ENCODE measurements at regions not wholly inside any gene's neighbourhood (a gene's known extent, or its start where the extent isn't known, plus 50 kb on each side); places are given as distances from the start of the nearest gene placed in this dataset.
"Not testable (repeated sequence)": the region's sequence is repeated elsewhere in the genome, so short reads cannot be mapped to it uniquely, and the experiment has no call there.

GRCh38 chr6:57708061-57708460 lies 390.6 kb downstream of the PRIM2 start:
- not testable (repeated sequence) for DNase-seq (ENCODE audit: low spot score)

- not testable (repeated sequence) for DNase-seq (ENCODE audit: low spot score)
Observed at GRCh38 chr6:57722546-57722945, 405.1 kb downstream of the PRIM2 start.

DNA sequence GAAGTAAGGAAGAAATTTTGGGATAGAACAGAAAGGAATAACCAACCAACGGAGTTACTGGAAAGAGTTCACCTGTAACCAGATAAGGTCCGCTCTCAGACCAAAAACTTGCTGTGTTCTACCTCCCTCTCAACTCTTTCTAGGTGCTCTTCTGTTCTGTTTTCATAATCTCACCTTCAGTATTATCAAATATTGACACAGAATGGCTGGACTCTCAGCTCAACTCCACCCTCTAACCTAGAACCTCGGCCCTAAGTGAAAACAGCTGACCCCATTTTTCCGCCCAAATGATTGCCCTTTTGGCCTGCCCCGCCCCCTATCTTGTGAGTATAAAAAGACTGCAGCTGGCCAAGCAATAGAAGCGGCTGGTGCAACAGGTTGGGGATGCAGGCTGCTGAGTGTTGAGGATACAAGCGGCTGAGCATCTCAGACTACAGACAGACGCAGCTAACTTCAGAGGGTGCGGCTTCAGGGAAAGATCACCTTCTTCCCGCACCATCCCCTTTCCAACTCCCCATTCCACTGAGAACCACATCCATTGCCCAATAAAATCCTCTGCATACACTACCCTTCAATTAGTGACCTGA lies 406.5 kb downstream of the PRIM2 start:
- not testable (repeated sequence) for DNase-seq (ENCODE audit: low spot score)

DNA sequence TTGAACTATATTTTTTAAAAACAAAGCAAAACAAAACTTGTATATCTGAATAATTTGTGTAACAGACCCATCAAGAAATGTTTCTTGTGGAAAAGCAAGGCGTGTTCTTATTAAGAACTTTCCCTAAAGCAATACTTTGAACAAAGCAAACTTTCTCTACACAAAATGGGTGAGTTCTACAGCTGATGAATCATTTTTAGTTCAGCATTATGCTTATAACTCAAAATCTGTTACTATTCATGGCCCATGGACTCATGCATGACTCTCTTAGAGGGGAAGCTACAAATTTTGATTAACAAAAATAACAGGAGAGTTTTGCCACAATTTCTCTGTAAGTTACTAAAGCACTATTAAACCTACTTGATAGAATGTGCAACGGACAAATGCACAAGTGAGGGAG lies 412.0 kb downstream of the PRIM2 start:
- not testable (repeated sequence) for DNase-seq (ENCODE audit: low spot score)

- DNase-seq (ENCODE audit: low spot score): not testable (repeated sequence)
Observed at GRCh38 chr6:57730726-57731125, 413.3 kb downstream of the PRIM2 start.

GRCh38 chr6:57747716-57748115 lies 430.3 kb downstream of the PRIM2 start:
- not testable (repeated sequence) for DNase-seq (ENCODE audit: low spot score)

- DNase-seq (ENCODE audit: low spot score): not testable (repeated sequence)
Observed at GRCh38 chr6:57759850-57760249, 442.4 kb downstream of the PRIM2 start.

GRCh38 chr6:57792720-57793397 lies 475.4 kb downstream of the PRIM2 start:
- DNase-seq (ENCODE audit: low spot score): not testable (repeated sequence)

GRCh38 chr6:57793398-57793762 lies 475.9 kb downstream of the PRIM2 start:
- DNase-seq (ENCODE audit: low spot score): not testable (repeated sequence)

- DNase-seq (ENCODE audit: low spot score): not testable (repeated sequence)
Observed at GRCh38 chr6:57799703-57800479, 482.5 kb downstream of the PRIM2 start.

GRCh38 chr6:57808581-57808980 lies 491.2 kb downstream of the PRIM2 start:
- DNase-seq (ENCODE audit: low spot score): not testable (repeated sequence)

GRCh38 chr6:57809454-57809853 lies 492.0 kb downstream of the PRIM2 start:
- not testable (repeated sequence) for DNase-seq (ENCODE audit: low spot score)

GRCh38 chr6:57813271-57814075 lies 496.0 kb downstream of the PRIM2 start:
- DNase-seq (ENCODE audit: low spot score): not testable (repeated sequence)

DNA sequence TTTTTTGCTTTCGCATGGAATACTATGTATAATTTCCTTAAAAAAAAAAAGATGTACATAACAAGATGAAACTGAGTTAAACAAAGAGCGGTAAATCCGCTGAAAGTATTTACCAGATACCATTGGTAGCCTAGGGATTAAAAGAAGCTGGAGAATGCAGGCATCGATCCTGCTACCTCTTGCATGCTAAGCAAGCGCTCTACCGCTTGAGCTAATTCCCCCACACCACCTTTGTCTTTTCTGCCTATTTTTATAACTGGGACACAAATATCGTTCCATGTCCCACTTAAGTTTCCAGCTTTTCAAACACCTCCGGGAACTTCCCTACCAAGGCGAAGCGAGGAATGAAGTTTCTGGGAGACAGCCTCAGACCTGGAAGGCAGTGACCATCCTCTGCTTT lies 498.4 kb downstream of the PRIM2 start:
- DNase-seq (ENCODE audit: low spot score): not testable (repeated sequence)

DNA sequence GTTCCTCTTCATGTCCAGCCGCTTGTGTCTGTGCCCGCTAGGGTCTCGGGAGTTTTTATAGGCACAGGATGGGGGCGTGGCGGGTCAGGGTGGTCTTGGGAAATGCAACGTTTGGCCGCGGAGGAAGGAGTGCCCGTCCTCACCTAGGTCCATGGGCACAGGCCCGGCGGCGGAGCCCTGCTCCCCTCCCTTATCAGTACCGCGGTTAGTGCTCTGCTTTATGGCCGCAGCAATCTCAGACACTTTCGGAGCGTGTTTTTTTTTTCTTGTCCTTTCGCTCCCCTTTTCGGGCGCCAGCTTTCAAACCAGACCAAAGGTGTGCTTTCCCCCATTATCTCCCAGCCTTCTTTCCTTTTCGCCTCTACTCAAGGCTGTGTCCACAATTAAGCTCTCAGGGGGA lies 503.9 kb downstream of the PRIM2 start:
- not testable (repeated sequence) for DNase-seq (ENCODE audit: low spot score)

DNA sequence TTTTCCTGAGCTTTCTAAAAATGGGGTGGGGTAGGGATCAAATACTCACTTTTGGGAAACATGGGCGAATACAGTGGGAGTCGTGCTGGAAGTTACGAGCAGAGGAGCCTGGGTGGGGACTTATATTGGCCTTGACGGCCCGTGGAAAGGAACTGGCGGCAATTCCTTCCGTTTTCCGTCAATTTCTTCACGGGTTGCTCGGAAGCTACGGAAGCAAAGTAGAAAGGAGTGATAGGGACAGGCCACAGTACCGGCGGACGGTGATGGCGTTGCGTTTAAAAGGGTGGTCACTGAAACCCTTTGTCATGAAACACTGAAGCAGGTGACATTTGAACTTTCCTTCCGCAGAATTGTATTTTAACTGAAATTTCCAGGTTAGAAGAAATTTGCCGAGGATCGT lies 505.0 kb downstream of the PRIM2 start:
- DNase-seq (ENCODE audit: low spot score): not testable (repeated sequence)
